GM12878 (cell line): ENCODE measurements at regions not wholly inside any gene's neighbourhood (a gene's known extent, or its start where the extent isn't known, plus 50 kb on each side); places are given as distances from the start of the nearest gene placed in this dataset.

Experiments used
- BMI1 ChIP-seq: fragments of 450-650 bp; IDR thresholded peaks from 2 replicates; pipeline ENCODE4 v1.6.1; 2016; ENCODE audit warnings: mild to moderate bottlenecking, moderate library complexity, borderline replicate concordance
- NFIC ChIP-seq: IDR thresholded peaks from 2 replicates; pipeline ENCODE4 v1.6.1; 2012; ENCODE audit warnings: low read depth, mild to moderate bottlenecking, inconsistent platforms, low read length, moderate library complexity
- NR2C1 ChIP-seq: fragments of 450-650 bp; IDR thresholded peaks from 2 replicates; pipeline ENCODE4 v1.6.1; 2017; ENCODE audit warnings: antibody characterized with exemption, mild to moderate bottlenecking, moderate library complexity
- SMARCA5 ChIP-seq: fragments of 450-650 bp; IDR thresholded peaks from 2 replicates; pipeline ENCODE4 v1.6.1; 2017; ENCODE audit warnings: mild to moderate bottlenecking
- SUZ12 ChIP-seq: fragments of 200-600 bp; sonication (generic); IDR thresholded peaks from one replicate; pipeline ENCODE4 v1.6.1; 2018; ENCODE audit warnings: antibody characterized with exemption, mild to moderate bottlenecking; ENCODE audit not compliant: unreplicated experiment
- TF ChIP-seq, protein P1 (sequence below): IDR thresholded peaks from 2 replicates; pipeline ENCODE4 v1.6.1; 2012; ENCODE audit warnings: mild to moderate bottlenecking, low read depth, low read length
- TF ChIP-seq, protein P2 (sequence below): fragments of 150-350 bp; IDR thresholded peaks from 2 replicates; pipeline ENCODE4 v1.6.1; 2014; ENCODE audit warnings: mild to moderate bottlenecking, low read depth, low read length
- TF ChIP-seq, protein P3 (sequence below): IDR thresholded peaks from 2 replicates; pipeline ENCODE4 v1.6.1; 2011; ENCODE audit warnings: mild to moderate bottlenecking, low read depth, low read length, moderate library complexity; ENCODE audit not compliant: insufficient replicate concordance

DNA sequence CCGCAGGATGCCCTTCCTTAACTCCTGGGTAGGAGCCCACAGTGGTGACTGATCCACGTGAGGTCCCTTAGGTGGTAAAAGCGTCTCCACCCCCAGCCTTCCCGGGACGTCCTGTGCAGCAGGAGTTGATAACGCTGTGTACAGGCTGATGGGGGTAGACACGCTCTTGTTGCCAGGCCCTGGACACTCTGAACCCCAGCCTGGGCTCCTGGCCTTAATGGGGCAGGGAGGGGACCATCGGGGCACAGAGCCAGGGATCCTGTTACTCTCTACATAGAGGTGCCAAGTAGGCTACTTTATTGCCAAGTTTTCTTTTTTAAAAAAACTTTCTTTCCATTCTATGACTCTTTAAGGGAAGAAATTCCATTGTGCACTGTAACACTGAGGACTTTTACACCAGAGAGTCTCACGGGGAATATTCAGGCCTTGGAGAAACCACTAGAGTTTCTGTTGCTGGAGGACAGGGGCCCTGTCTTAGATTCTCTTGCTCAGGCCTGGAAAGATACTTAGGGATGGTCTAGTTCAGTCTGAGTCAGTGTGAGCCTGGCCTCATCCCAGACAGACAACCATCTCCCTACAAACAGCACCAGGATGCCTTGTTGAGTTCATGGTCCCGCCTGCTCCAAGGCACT is 104.3 kb upstream of the RNU6-1 start (continued):
- TF ChIP-seq NFIC (no peak), SMARCA5 (no peak), BMI1 (no peak), SUZ12 (no peak), NR2C1 (no peak)
- TF ChIP-seq, protein P1, sequence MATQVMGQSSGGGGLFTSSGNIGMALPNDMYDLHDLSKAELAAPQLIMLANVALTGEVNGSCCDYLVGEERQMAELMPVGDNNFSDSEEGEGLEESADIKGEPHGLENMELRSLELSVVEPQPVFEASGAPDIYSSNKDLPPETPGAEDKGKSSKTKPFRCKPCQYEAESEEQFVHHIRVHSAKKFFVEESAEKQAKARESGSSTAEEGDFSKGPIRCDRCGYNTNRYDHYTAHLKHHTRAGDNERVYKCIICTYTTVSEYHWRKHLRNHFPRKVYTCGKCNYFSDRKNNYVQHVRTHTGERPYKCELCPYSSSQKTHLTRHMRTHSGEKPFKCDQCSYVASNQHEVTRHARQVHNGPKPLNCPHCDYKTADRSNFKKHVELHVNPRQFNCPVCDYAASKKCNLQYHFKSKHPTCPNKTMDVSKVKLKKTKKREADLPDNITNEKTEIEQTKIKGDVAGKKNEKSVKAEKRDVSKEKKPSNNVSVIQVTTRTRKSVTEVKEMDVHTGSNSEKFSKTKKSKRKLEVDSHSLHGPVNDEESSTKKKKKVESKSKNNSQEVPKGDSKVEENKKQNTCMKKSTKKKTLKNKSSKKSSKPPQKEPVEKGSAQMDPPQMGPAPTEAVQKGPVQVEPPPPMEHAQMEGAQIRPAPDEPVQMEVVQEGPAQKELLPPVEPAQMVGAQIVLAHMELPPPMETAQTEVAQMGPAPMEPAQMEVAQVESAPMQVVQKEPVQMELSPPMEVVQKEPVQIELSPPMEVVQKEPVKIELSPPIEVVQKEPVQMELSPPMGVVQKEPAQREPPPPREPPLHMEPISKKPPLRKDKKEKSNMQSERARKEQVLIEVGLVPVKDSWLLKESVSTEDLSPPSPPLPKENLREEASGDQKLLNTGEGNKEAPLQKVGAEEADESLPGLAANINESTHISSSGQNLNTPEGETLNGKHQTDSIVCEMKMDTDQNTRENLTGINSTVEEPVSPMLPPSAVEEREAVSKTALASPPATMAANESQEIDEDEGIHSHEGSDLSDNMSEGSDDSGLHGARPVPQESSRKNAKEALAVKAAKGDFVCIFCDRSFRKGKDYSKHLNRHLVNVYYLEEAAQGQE: no peak
- TF ChIP-seq, protein P2, sequence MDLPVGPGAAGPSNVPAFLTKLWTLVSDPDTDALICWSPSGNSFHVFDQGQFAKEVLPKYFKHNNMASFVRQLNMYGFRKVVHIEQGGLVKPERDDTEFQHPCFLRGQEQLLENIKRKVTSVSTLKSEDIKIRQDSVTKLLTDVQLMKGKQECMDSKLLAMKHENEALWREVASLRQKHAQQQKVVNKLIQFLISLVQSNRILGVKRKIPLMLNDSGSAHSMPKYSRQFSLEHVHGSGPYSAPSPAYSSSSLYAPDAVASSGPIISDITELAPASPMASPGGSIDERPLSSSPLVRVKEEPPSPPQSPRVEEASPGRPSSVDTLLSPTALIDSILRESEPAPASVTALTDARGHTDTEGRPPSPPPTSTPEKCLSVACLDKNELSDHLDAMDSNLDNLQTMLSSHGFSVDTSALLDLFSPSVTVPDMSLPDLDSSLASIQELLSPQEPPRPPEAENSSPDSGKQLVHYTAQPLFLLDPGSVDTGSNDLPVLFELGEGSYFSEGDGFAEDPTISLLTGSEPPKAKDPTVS: no peak
- TF ChIP-seq, protein P3, sequence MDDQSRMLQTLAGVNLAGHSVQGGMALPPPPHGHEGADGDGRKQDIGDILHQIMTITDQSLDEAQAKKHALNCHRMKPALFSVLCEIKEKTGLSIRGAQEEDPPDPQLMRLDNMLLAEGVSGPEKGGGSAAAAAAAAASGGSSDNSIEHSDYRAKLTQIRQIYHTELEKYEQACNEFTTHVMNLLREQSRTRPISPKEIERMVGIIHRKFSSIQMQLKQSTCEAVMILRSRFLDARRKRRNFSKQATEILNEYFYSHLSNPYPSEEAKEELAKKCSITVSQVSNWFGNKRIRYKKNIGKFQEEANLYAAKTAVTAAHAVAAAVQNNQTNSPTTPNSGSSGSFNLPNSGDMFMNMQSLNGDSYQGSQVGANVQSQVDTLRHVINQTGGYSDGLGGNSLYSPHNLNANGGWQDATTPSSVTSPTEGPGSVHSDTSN: no peak
